ENCODE measurements at regions not wholly inside any gene's neighbourhood (a gene's known extent, or its start where the extent isn't known, plus 50 kb on each side); places are given as distances from the start of the nearest gene placed in this dataset.

- no peak for TF ChIP-seq CTCF (IDR thresholded peaks at IDR 0.05)
- no peak for TF ChIP-seq POLR2A (IDR thresholded peaks at IDR 0.05)
These were observed 428.5 kb downstream of the OCA2 start for GRCh38 chr15:27670486-27671209.

Data from vagina (tissue), 2 donors.